ENCODE measurements at regions not wholly inside any gene's neighbourhood (a gene's known extent, or its start where the extent isn't known, plus 50 kb on each side); places are given as distances from the start of the nearest gene placed in this dataset.

GRCh38 chr3:59605944-59606534 lies 556.2 kb upstream of the CFAP20DC start:
- TF ChIP-seq CTCF (IDR thresholded peaks at IDR 0.05) (no peak), POLR2A (IDR thresholded peaks at IDR 0.05) (no peak)
